ENCODE measurements at regions not wholly inside any gene's neighbourhood (a gene's known extent, or its start where the extent isn't known, plus 50 kb on each side); places are given as distances from the start of the nearest gene placed in this dataset.

- no peak overlapping the region for H3K4me3 ChIP-seq (replicated peaks in 1 of 2; ENCODE audit: low read depth in 1 of 2, low read length in 2 of 2)
- H3K9ac ChIP-seq (ENCODE audit: low read length), result no peak overlapping the region
- no peak overlapping the region for H3K4me2 ChIP-seq (ENCODE audit: low read length)
- no peaks in the 10 kb centered on the region for H4K20me1 ChIP-seq (ENCODE audit: insufficient read depth)
- no peak for TF ChIP-seq ZBTB33 (IDR thresholded peaks at IDR 0.05; ENCODE audit: extremely low read depth, insufficient replicate concordance, low read length)
- no peak for TF ChIP-seq ZFX (IDR thresholded peaks at IDR 0.05)
- TF ChIP-seq CEBPB (IDR thresholded peaks at IDR 0.05; ENCODE audit: low read depth), result no peak
- TF ChIP-seq SRF (IDR thresholded peaks at IDR 0.05; ENCODE audit: low read depth), result no peak
- TF ChIP-seq ATF3 (IDR thresholded peaks at IDR 0.05), result no peak
- no peak for TF ChIP-seq RAD21 (IDR thresholded peaks at IDR 0.05; ENCODE audit: low read depth)
- TF ChIP-seq FOSL1 (IDR thresholded peaks at IDR 0.05; ENCODE audit: low read depth), result no peak
- TF ChIP-seq CTCF (IDR thresholded peaks at IDR 0.05 in 2 of 3, conservative IDR thresholded peaks at IDR 0.05 in 1 of 3; ENCODE audit: borderline replicate concordance in 1 of 3, insufficient read depth in 1 of 3, low read depth in 2 of 3, low read length in 2 of 3), result no peak
- TF ChIP-seq JUND (IDR thresholded peaks at IDR 0.05), result no peak
- no peak for TF ChIP-seq POLR2AphosphoS5 (IDR thresholded peaks at IDR 0.05; ENCODE audit: low read depth, low read length)
- no peak for TF ChIP-seq SP1 (IDR thresholded peaks at IDR 0.05; ENCODE audit: low read depth)
- no peak for TF ChIP-seq EZH2 (IDR thresholded peaks at IDR 0.05)
- no peak for TF ChIP-seq POLR2A (IDR thresholded peaks at IDR 0.05; ENCODE audit: borderline replicate concordance, extremely low read depth, insufficient read depth, insufficient read length)
- no peak for TF ChIP-seq EGR1 (IDR thresholded peaks at IDR 0.05; ENCODE audit: low read depth)
- no peak for TF ChIP-seq SIN3A (IDR thresholded peaks at IDR 0.05; ENCODE audit: low read depth)
- TF ChIP-seq TCF7L2 (IDR thresholded peaks at IDR 0.05; ENCODE audit: borderline replicate concordance, extremely low read depth, insufficient read depth, insufficient read length), result no peak
- no peak for TF ChIP-seq ELF1 (IDR thresholded peaks at IDR 0.05; ENCODE audit: borderline replicate concordance, low read depth)
- TF ChIP-seq EZH2phosphoT487 (IDR thresholded peaks at IDR 0.05; ENCODE audit: borderline replicate concordance), result no peak
- no peak for TF ChIP-seq CBX3 (IDR thresholded peaks at IDR 0.05; ENCODE audit: low read depth)
- no peak for TF ChIP-seq ZNF274 (IDR thresholded peaks at IDR 0.05; ENCODE audit: low read depth, low read length)
- no peaks in the 10 kb centered on the region for H3K4me1 ChIP-seq (ENCODE audit: control insufficient read depth in 1 of 2, insufficient read depth in 2 of 2, low read length in 2 of 2)
- no peaks in the 10 kb centered on the region for H3K79me2 ChIP-seq (ENCODE audit: insufficient read depth, low read length)
- ChIA-PET RAD21 (ENCODE audit: low non-redundant PET in 1 of 2, low total read pairs in 2 of 2, uncharacterized antibody in 2 of 2, unreplicated experiment in 2 of 2) (no interaction called here), POLR2A (no interaction called here), CTCF (no interaction called here)
- no peak overlapping the region for H3K27ac ChIP-seq (ENCODE audit: low read depth, low read length)
- no peaks in the 10 kb centered on the region for H3K9me2 ChIP-seq (ENCODE audit: insufficient read depth)
- no peak overlapping the region for H2AFZ ChIP-seq (ENCODE audit: low read depth, low read length, poor library complexity, severe bottlenecking)
- BruUV-seq (replicated peaks), result no TSS peak
- no peaks in the 10 kb centered on the region for H3K27me3 ChIP-seq (ENCODE audit: insufficient read depth, low read length)
- ATAC-seq (no peak), DNase-seq (ENCODE audit: low read depth, low spot score) (no peak)
- intact Hi-C loops (cut with micrococcal nuclease), result no loop called here
- peaks cover 0 to 19% of the 10 kb centered on the region in 2 experiments; a peak in 2 of 4 replicates for H3K9me3 ChIP-seq (ENCODE audit: control insufficient read depth in 1 of 2, insufficient read depth in 1 of 2, low read depth in 1 of 2, low read length in 2 of 2)
- H3K36me3 ChIP-seq (ENCODE audit: control insufficient read depth in 1 of 2, insufficient read depth in 2 of 2, low read length in 2 of 2), result no peaks in the 10 kb centered on the region
These were observed 684.9 kb upstream of the ANKRD30A start for GRCh38 chr10:36440539-36440938.
